SK-N-MC (cell line): ENCODE measurements at regions not wholly inside any gene's neighbourhood (a gene's known extent, or its start where the extent isn't known, plus 50 kb on each side); places are given as distances from the start of the nearest gene placed in this dataset.

Source experiments
- DNase-seq: peaks from one replicate; pipeline ENCODE4 v3.0.0-alpha.2; 2011; ENCODE audit warnings: low read depth, low spot score
- H3K27ac ChIP-seq: fragments of 200-600 bp; sonication (generic); 2 replicates; pipeline ENCODE4 v1.5.1; 2016; ENCODE audit warnings: mixed run types
- H3K36me3 ChIP-seq: fragments of 200-600 bp; sonication (generic); 2 replicates; pipeline ENCODE4 v1.6.1; 2017; ENCODE audit warnings: antibody characterized with exemption, low read length, mixed read lengths; ENCODE audit not compliant: insufficient read depth
- H3K4me3 ChIP-seq: fragments of 200-600 bp; sonication (generic); 2 replicates; pipeline ENCODE4 v1.5.1; 2016
- H3K9ac ChIP-seq: fragments of 200-600 bp; sonication (generic); 2 replicates; pipeline ENCODE4 v1.8.0; 2017; ENCODE audit warnings: mixed run types, mixed read lengths; ENCODE audit not compliant: insufficient read length
- H3K9me3 ChIP-seq: fragments of 200-600 bp; sonication (generic); 2 replicates; pipeline ENCODE4 v1.6.1; 2017; ENCODE audit warnings: low read depth, mild to moderate bottlenecking, antibody characterized with exemption, low read length, moderate library complexity, mixed read lengths
- EZH2 ChIP-seq: fragments of 200-600 bp; sonication (generic); IDR thresholded peaks from one replicate; pipeline ENCODE4 v1.6.1; 2017; ENCODE audit warnings: antibody characterized with exemption
- FOXP2 ChIP-seq: optimal IDR thresholded peaks from 2 replicates; pipeline ENCODE3; 2011; ENCODE audit warnings: mild to moderate bottlenecking, moderate library complexity; ENCODE audit not compliant: insufficient read depth; ENCODE audit errors: extremely low read length, control extremely low read depth
- POLR2AphosphoS5 ChIP-seq: IDR thresholded peaks from 2 replicates; pipeline ENCODE4 v1.6.1; 2012; ENCODE audit warnings: mild to moderate bottlenecking, low read depth, low read length, borderline replicate concordance

DNA sequence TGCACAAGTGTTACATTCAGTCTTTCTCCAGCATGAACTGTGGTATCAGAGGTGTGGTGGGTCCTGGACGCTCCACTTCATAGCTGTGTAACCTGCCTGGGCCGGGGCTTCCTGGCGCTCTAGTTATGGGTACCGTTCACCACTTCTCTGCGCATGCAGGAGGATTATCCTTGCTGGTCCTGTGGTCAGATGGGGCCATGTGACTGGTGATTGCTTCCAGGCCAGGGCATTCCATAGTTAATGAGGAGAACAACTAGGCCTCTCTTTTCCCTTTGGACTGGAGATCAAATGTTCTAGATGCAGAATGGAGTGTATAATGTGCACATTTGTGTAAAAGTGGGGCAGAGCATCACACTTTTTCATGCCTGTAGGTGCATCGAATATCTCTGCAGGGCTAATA lies 444.0 kb downstream of the AACS start:
- Histone ChIP-seq H3K9me3 (no peaks in the 10 kb centered on the region), H3K4me3 (no peak overlapping the region), H3K27ac (no peak overlapping the region), H3K36me3 (peaks cover 8% of the 10 kb centered on the region), H3K9ac (no peak overlapping the region)
- DNase-seq: no peak
- TF ChIP-seq POLR2AphosphoS5 (no peak), EZH2 (no peak), FOXP2 (no peak)

DNA sequence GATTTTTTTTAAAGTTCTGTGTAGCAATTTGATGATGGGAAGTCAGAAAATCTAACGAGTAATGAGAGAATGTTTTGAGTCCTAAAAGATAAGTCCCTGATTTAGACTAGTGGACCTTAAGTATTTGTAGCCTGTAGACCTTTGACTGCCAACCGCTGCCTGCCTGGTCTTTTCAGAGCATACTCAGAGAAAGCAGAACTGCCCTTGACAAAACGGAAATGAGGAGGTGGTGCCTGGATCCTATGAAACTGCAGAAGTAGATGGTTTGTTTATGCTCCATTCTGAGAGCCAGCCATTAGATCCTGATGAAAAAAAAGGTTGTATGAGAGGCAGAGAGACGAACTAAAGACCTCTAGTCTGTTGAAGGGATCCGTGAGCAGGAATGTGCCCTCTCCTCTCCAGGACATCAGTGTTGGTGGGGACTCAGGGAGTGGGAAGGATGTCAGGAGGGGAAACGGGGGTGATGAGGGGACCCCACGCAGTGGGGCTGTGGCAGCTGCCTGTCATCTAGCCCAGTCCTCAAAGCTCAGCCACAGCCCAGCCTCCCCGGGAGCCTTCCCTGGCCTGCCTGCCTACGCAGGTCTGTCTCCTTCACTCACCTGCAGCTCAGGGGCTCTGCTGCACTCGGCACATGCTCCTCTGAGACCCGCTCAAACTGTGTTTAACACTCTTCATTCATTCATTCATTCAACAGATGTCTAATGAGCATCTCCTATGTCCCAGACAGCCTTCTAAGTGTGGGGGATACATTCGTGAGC lies 447.5 kb downstream of the AACS start:
- peaks cover 7% of the 10 kb centered on the region for H3K36me3 ChIP-seq
- no peak overlapping the region for H3K4me3 ChIP-seq
- DNase-seq: no peak
- no peak overlapping the region for H3K27ac ChIP-seq
- no peaks in the 10 kb centered on the region for H3K9me3 ChIP-seq
- no peak overlapping the region for H3K9ac ChIP-seq
- TF ChIP-seq FOXP2 (no peak), EZH2 (no peak)

DNA sequence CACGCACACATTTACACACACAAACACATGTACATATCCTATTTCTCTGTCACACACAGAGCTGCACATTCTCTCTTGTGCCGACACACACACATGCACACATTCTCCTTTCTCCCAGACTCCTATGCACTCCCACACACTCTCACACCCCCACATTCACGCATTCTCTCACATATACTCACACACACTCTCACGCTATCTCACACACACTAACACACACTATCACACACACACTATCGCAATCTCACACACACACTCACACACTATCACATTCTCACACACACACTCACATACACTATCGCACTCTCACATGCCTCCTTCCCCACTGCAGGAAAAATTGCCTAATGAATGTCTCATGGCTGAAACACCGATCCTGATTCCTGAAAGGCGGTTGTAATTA lies 450.7 kb downstream of the AACS start:
- DNase-seq: no peak
- H3K36me3 ChIP-seq: peaks cover 32% of the 10 kb centered on the region
- TF ChIP-seq FOXP2 (no peak), POLR2AphosphoS5 (no peak), EZH2 (no peak)
- no peak overlapping the region for H3K9ac ChIP-seq
- no peaks in the 10 kb centered on the region for H3K9me3 ChIP-seq
- no peak overlapping the region for H3K4me3 ChIP-seq
- no peak overlapping the region for H3K27ac ChIP-seq

DNA sequence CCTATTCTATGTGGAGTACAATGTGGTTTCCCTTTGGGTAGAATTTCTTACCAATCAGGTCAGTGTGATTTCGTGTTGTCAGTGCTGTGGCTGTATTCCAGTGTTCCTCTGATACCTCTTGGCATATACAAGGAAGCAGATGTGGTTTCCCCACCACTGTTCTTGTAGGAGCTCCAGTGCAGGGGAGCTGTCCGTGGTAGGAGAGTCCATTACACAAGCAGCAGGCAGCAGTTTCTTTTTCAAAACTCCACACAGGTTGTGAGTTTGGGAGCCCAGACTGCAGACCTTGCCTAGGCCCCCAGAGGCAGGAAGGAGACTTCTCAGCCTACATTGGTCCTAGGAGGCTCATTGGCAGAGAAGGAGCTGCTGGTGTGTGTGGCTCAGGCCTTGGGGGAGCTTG lies 452.8 kb downstream of the AACS start:
- Histone ChIP-seq H3K27ac (no peak overlapping the region), H3K9ac (no peak overlapping the region), H3K36me3 (peaks cover 52% of the 10 kb centered on the region), H3K4me3 (no peak overlapping the region), H3K9me3 (no peaks in the 10 kb centered on the region)
- TF ChIP-seq EZH2 (no peak), POLR2AphosphoS5 (no peak), FOXP2 (no peak)
- DNase-seq: no peak

- Histone ChIP-seq H3K4me3 (no peak overlapping the region), H3K36me3 (peaks cover 62% of the 10 kb centered on the region), H3K9ac (no peak overlapping the region), H3K27ac (no peak overlapping the region), H3K9me3 (no peaks in the 10 kb centered on the region)
- no peak for DNase-seq
- TF ChIP-seq POLR2AphosphoS5: no peak
- TF ChIP-seq EZH2: no peak
- TF ChIP-seq FOXP2: no peak
These were observed 453.9 kb downstream of the AACS start for GRCh38 chr12:125519026-125519651.

GRCh38 chr12:125525879-125526278 lies 460.6 kb downstream of the AACS start:
- H3K4me3 ChIP-seq: no peak overlapping the region
- TF ChIP-seq POLR2AphosphoS5 (no peak), FOXP2 (no peak), EZH2 (no peak)
- H3K36me3 ChIP-seq: peaks cover 44% of the 10 kb centered on the region
- no peak for DNase-seq
- H3K9me3 ChIP-seq: no peaks in the 10 kb centered on the region
- no peak overlapping the region for H3K9ac ChIP-seq
- no peak overlapping the region for H3K27ac ChIP-seq

DNA sequence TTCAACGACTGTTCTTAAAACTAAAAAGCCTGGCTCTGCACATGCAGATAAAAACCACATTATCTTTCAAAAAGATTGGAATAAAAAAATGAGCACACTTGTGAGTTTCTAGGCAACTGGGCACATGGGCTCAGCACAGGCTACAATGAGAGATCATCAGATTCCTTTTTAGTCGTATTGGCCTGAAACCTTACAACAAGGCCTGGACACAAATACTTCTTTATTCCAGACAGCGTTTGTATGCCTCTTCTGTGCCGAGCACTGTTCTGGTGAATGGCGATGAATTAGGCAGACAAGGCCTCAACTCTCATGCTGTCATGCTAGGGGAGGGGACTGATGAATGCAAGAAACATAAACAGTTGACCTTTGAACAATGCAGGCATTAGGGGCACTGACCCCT lies 463.0 kb downstream of the AACS start:
- Histone ChIP-seq H3K4me3 (no peak overlapping the region), H3K36me3 (peaks cover 20% of the 10 kb centered on the region; the same call in 1 of the 2 replicates), H3K9me3 (no peaks in the 10 kb centered on the region), H3K9ac (no peak overlapping the region), H3K27ac (no peak overlapping the region)
- no peak for DNase-seq
- TF ChIP-seq FOXP2: no peak
- no peak for TF ChIP-seq EZH2
- TF ChIP-seq POLR2AphosphoS5: no peak

- no peak overlapping the region for H3K9ac ChIP-seq
- H3K9me3 ChIP-seq: no peaks in the 10 kb centered on the region
- peaks cover 15% of the 10 kb centered on the region; the same call in 1 of the 2 replicates for H3K36me3 ChIP-seq
- H3K4me3 ChIP-seq: no peak overlapping the region
- TF ChIP-seq EZH2: no peak
- no peak for TF ChIP-seq FOXP2
- no peak for TF ChIP-seq POLR2AphosphoS5
- DNase-seq: no peak
- H3K27ac ChIP-seq: no peak overlapping the region
These were observed 465.0 kb downstream of the AACS start for GRCh38 chr12:125530201-125530600.

DNA sequence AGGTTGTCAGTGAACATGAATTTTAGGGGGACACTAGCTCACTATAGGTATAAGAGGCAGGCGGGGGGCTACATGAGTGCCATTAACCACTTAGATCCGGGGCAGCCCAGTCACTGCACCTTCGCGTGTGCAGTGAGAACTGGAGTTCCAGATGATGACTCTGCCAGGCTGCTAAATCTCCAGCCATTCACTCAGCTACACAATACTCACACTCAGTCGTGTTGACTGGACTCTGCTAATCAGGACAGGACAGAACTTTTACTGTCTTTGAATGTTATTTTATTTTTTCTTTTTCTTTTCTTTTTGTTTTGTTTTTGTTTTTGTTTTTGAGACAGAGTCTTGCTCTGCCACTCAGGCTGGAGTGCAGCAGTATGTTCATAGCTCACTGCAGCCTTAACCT lies 465.6 kb downstream of the AACS start:
- Histone ChIP-seq H3K9ac (no peak overlapping the region), H3K36me3 (peaks cover 16% of the 10 kb centered on the region; the same call in 1 of the 2 replicates), H3K27ac (no peak overlapping the region), H3K4me3 (no peak overlapping the region), H3K9me3 (no peaks in the 10 kb centered on the region)
- no peak for DNase-seq
- TF ChIP-seq POLR2AphosphoS5: no peak
- no peak for TF ChIP-seq FOXP2
- TF ChIP-seq EZH2: no peak
